NB4 (cell line): ENCODE measurements at regions not wholly inside any gene's neighbourhood (a gene's known extent, or its start where the extent isn't known, plus 50 kb on each side); places are given as distances from the start of the nearest gene placed in this dataset.
"Not testable (repeated sequence)": the region's sequence is repeated elsewhere in the genome, so short reads cannot be mapped to it uniquely, and the experiment has no call there.

Source experiments
- DNase-seq: peaks from one replicate; pipeline ENCODE4 v3.0.0; 2010; ENCODE audit warnings: low read depth
- H3K4me3 ChIP-seq: one replicate; pipeline ENCODE4 v1.5.1; 2011; ENCODE audit warnings: mild to moderate bottlenecking, low read depth, low read length, moderate library complexity
- CTCF ChIP-seq: IDR thresholded peaks from one replicate; pipeline ENCODE4 v1.5.1; 2012; ENCODE audit warnings: low read depth, low read length
- MYC ChIP-seq: IDR thresholded peaks from 2 replicates; pipeline ENCODE4 v1.6.1; 2011; ENCODE audit warnings: low read depth, low read length
- POLR2A ChIP-seq: IDR thresholded peaks from 2 replicates; pipeline ENCODE4 v1.6.1; 2011; ENCODE audit warnings: mild to moderate bottlenecking; ENCODE audit not compliant: insufficient read length; ENCODE audit errors: extremely low read depth
- TF ChIP-seq, protein P1 (sequence below): IDR thresholded peaks from 2 replicates; pipeline ENCODE4 v1.6.1; 2011; ENCODE audit warnings: low read depth, low read length

DNA sequence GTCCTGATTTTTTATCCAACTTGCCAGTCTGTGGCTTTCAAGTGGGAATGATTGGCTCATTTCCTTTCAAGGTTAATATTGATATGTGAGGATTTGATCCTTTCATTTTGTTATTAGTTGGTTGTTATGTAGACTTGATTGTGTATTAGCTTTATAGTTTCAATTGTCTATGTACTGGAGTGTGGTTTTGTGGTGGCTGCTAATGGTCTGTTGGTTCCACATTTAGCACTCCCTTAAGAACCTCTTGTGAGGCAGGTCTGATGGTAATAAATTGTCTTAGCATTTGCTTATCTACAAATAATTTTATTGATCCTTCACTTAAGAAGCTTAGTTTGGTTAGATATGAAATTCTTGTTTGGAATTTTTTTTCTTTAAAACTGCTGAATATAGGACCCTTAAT lies 190.6 kb downstream of the CPXCR1 start:
- TF ChIP-seq CTCF: no peak
- DNase-seq: no peak
- no peak overlapping the region for H3K4me3 ChIP-seq

GRCh38 chrX:88940904-88941303 lies 193.9 kb downstream of the CPXCR1 start:
- H3K4me3 ChIP-seq: no peak overlapping the region
- no peak for DNase-seq
- no peak for TF ChIP-seq MYC
- TF ChIP-seq, protein P1, sequence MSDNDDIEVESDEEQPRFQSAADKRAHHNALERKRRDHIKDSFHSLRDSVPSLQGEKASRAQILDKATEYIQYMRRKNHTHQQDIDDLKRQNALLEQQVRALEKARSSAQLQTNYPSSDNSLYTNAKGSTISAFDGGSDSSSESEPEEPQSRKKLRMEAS: no peak
- TF ChIP-seq CTCF: no peak
- TF ChIP-seq POLR2A: no peak

DNA sequence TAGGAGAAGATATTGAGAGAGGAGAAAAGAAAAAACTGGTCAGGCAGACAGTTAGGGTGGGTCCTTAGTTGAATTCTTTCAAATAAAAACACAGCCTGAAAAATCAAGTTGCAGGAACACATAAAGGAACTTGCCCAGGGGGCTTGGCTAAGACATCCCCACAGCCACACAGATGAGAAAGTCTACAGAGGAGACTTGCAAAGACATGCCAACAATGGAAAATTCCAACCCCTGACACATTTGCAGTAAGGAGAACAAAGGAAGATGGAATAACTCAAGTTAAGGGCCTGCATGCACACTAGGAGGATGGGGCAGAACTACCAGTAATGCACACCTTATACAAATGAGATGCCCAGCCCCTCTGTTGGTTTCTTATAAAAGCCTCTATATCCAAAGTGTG lies 197.6 kb downstream of the CPXCR1 start:
- TF ChIP-seq POLR2A (no peak), CTCF (no peak), MYC (no peak)
- TF ChIP-seq, protein P1: no peak
- no peak overlapping the region for H3K4me3 ChIP-seq
- DNase-seq: no peak

- DNase-seq, H3K4me3 ChIP-seq: not testable (repeated sequence)
Measured at GRCh38 chrX:88956059-88956458, 209.0 kb downstream of the CPXCR1 start.

GRCh38 chrX:88977835-88978234 lies 230.8 kb downstream of the CPXCR1 start:
- H3K4me3 ChIP-seq: no peak overlapping the region
- no peak for DNase-seq
- TF ChIP-seq, protein P1: no peak
- TF ChIP-seq MYC: no peak
- no peak for TF ChIP-seq POLR2A
- no peak for TF ChIP-seq CTCF

DNA sequence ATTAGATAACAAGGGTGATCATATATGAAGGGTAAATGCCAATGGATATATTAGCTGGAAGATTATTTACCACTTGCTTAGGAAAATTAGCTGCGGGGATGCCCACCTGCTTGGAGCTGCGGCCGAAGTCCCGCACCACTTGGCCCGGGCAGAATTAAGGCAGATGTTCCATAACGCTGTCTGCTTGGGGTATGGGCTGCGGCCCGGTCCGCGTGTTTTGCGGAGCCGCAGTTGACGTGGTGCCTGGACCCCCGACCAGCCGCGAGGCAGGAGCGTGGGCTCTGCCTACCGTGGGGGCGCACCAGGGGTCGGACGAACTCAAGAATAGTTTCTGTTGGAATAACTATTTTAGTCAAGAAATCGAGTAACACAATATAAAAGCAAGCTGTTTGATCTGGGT lies 235.2 kb downstream of the CPXCR1 start:
- TF ChIP-seq, protein P1: no peak
- no peak for TF ChIP-seq POLR2A
- no peak for TF ChIP-seq CTCF
- TF ChIP-seq MYC: no peak
- no peak for DNase-seq
- H3K4me3 ChIP-seq: no peak overlapping the region

DNA sequence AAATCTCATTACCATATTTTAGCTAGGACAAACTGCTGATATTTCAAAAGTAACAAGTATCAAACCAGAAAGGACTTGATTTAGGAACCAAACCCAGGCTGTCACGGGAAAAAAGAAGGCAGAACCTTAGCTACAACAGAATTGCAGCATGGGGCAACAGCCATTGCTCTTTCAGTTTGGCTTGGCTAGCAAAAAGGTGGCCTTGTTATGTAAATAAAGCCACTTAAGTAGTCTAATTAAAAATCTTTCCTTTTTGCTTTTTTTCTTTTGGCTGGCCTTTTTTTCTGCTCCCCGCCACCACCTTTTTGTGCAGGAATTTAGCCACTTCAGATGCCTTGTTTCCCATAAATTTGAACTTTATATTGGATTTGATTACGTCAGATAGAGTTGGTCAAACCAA lies 235.9 kb downstream of the CPXCR1 start:
- no peak for TF ChIP-seq CTCF
- TF ChIP-seq, protein P1: no peak
- TF ChIP-seq POLR2A: no peak
- TF ChIP-seq MYC: no peak
- no peak overlapping the region for H3K4me3 ChIP-seq
- DNase-seq: no peak
